H9 (cell line): ENCODE measurements at regions not wholly inside any gene's neighbourhood (a gene's known extent, or its start where the extent isn't known, plus 50 kb on each side); places are given as distances from the start of the nearest gene placed in this dataset.

Experiments used
- DNase-seq: peaks from one replicate; pipeline ENCODE4 v3.0.0-alpha.2; 2017
- H2AFZ ChIP-seq: one replicate; pipeline ENCODE4 v1.6.1; 2013; ENCODE audit warnings: mild to moderate bottlenecking, low read length, control low read depth, moderate library complexity
- H2AK5ac ChIP-seq: 2 replicates; pipeline ENCODE4 v1.6.1; 2013; ENCODE audit warnings: low read length, control low read depth, mixed read lengths; ENCODE audit not compliant: insufficient read length
- H2BK120ac ChIP-seq: one replicate; pipeline ENCODE4 v1.6.1; 2013; ENCODE audit warnings: low read depth, mild to moderate bottlenecking, low read length, control low read depth, inconsistent platforms; ENCODE audit not compliant: poor library complexity, severe bottlenecking
- H2BK12ac ChIP-seq: 2 replicates; pipeline ENCODE4 v1.6.1; 2013; ENCODE audit warnings: low read length, control low read depth, mixed read lengths, low read depth; ENCODE audit not compliant: insufficient read length
- H2BK15ac ChIP-seq: 2 replicates; pipeline ENCODE4 v1.6.1; 2013; ENCODE audit warnings: low read depth, low read length, control low read depth
- H2BK20ac ChIP-seq: one replicate; pipeline ENCODE4 v1.6.1; 2013; ENCODE audit warnings: low read depth, mild to moderate bottlenecking, low read length, control low read depth, inconsistent platforms; ENCODE audit not compliant: poor library complexity, severe bottlenecking
- H2BK5ac ChIP-seq: 2 replicates; pipeline ENCODE4 v1.6.1; 2013; ENCODE audit warnings: low read length, control low read depth, mixed read lengths; ENCODE audit not compliant: insufficient read length
- H3K14ac ChIP-seq: 2 replicates; pipeline ENCODE4 v1.6.1; 2013; ENCODE audit warnings: low read length, control low read depth; ENCODE audit not compliant: insufficient read depth
- H3K18ac ChIP-seq: 2 replicates; pipeline ENCODE4 v1.6.1; 2013; ENCODE audit warnings: low read depth, mild to moderate bottlenecking, mixed read lengths, low read length, control low read depth; ENCODE audit not compliant: insufficient read length
- H3K23ac ChIP-seq: 2 replicates; pipeline ENCODE4 v1.6.1; 2013; ENCODE audit warnings: low read length, control low read depth, mixed read lengths, low read depth; ENCODE audit not compliant: insufficient read length
- H3K23me2 ChIP-seq: 2 replicates; pipeline ENCODE4 v1.6.1; 2013; ENCODE audit warnings: low read depth, mild to moderate bottlenecking, mixed read lengths, low read length, control low read depth; ENCODE audit not compliant: insufficient read length, poor library complexity, severe bottlenecking
- H3K27ac ChIP-seq: 2 replicates; pipeline ENCODE4 v1.5.1; 2013; ENCODE audit warnings: low read length, control low read depth, mixed read lengths, low read depth; ENCODE audit not compliant: insufficient read length
- H3K27me3 ChIP-seq: 2 replicates; pipeline ENCODE4 v1.6.1; 2013; ENCODE audit warnings: low read length, control low read depth, inconsistent platforms; ENCODE audit not compliant: insufficient read depth
- H3K4ac ChIP-seq: 2 replicates; pipeline ENCODE4 v1.6.1; 2013; ENCODE audit warnings: low read depth, mild to moderate bottlenecking, control low read depth, inconsistent platforms, low read length, moderate library complexity
- H3K4me1 ChIP-seq: 2 replicates; pipeline ENCODE4 v1.6.1; 2013; ENCODE audit warnings: low read length, control low read depth, inconsistent platforms; ENCODE audit not compliant: insufficient read depth
- H3K4me2 ChIP-seq: 2 replicates; pipeline ENCODE4 v1.6.1; 2013; ENCODE audit warnings: low read length, control low read depth, mixed read lengths; ENCODE audit not compliant: insufficient read length, insufficient read depth
- H3K56ac ChIP-seq: 2 replicates; pipeline ENCODE4 v1.6.1; 2013; ENCODE audit warnings: low read depth, mild to moderate bottlenecking, mixed read lengths, low read length, control low read depth; ENCODE audit not compliant: insufficient read length
- H3K79me1 ChIP-seq: 2 replicates; pipeline ENCODE4 v1.6.1; 2013; ENCODE audit warnings: low read depth, mild to moderate bottlenecking, moderate library complexity, low read length, control low read depth, inconsistent platforms; ENCODE audit not compliant: insufficient read depth, poor library complexity, severe bottlenecking
- H3K79me2 ChIP-seq: 2 replicates; pipeline ENCODE4 v1.6.1; 2013; ENCODE audit warnings: low read length, control low read depth, inconsistent platforms; ENCODE audit not compliant: insufficient read depth
- H3K9ac ChIP-seq: 2 replicates; pipeline ENCODE4 v1.6.1; 2013; ENCODE audit warnings: low read length, control low read depth, mixed read lengths; ENCODE audit not compliant: insufficient read length; ENCODE audit errors: extremely low read depth
- H3K9me3 ChIP-seq: one replicate; pipeline ENCODE4 v1.6.1; 2013; ENCODE audit warnings: low read depth, low read length, inconsistent platforms; ENCODE audit not compliant: control insufficient read depth
- H3T11ph ChIP-seq: one replicate; pipeline ENCODE4 v1.6.1; 2013; ENCODE audit warnings: mild to moderate bottlenecking, low read length, control low read depth, inconsistent platforms
- H4K20me1 ChIP-seq: one replicate; pipeline ENCODE4 v1.6.1; 2013; ENCODE audit not compliant: control insufficient read depth, insufficient read length, insufficient read depth
- H4K5ac ChIP-seq: 2 replicates; pipeline ENCODE4 v1.6.1; 2013; ENCODE audit warnings: low read depth, mild to moderate bottlenecking, mixed read lengths, low read length, control low read depth; ENCODE audit not compliant: insufficient read length
- H4K8ac ChIP-seq: replicated peaks from 2 replicates; pipeline ENCODE4 v1.6.1; 2013; ENCODE audit warnings: low read length, control low read depth, mixed read lengths, low read depth; ENCODE audit not compliant: insufficient read length
- H4K91ac ChIP-seq: 2 replicates; pipeline ENCODE4 v1.6.1; 2013; ENCODE audit warnings: low read depth, mild to moderate bottlenecking, moderate library complexity, mixed read lengths, low read length, control low read depth; ENCODE audit not compliant: insufficient read length
- H3K27ac Mint-ChIP-seq, 3 experiments: 2 replicates in 2 of 3; 3 replicates in 1 of 3; pipeline ENCODE4 v1.8.0; 2020 to 2021; ENCODE audit warnings: mixed read lengths in 3 of 3, mild to moderate bottlenecking in 1 of 3, moderate library complexity in 1 of 3
- H3K27me3 Mint-ChIP-seq: 2 replicates; pipeline ENCODE4 v1.8.0; 2021; ENCODE audit warnings: low read depth, mild to moderate bottlenecking, moderate library complexity, mixed read lengths
- H3K36me3 Mint-ChIP-seq, 3 experiments: 2 replicates in 2 of 3; 3 replicates in 1 of 3; pipeline ENCODE4 v1.8.0; 2020 to 2021; ENCODE audit warnings: low read depth in 3 of 3, mixed read lengths in 3 of 3; ENCODE audit not compliant: insufficient read depth in 1 of 3
- H3K4me1 Mint-ChIP-seq, 2 experiments: 2 replicates each; pipeline ENCODE4 v1.8.0; 2020; ENCODE audit warnings: mixed read lengths in 2 of 2
- H3K4me3 Mint-ChIP-seq, 2 experiments: 2 replicates in 1 of 2; 3 replicates in 1 of 2; pipeline ENCODE4 v1.8.0; 2020 to 2021; ENCODE audit warnings: mild to moderate bottlenecking in 2 of 2, mixed read lengths in 2 of 2, moderate library complexity in 1 of 2
- H3K9me3 Mint-ChIP-seq, 2 experiments: 2 replicates in 1 of 2; 3 replicates in 1 of 2; pipeline ENCODE4 v1.8.0; 2020; ENCODE audit warnings: mild to moderate bottlenecking in 2 of 2, mixed read lengths in 2 of 2, moderate library complexity in 1 of 2
- CTCF ChIP-seq: fragments of 200-600 bp; sonication (generic); conservative IDR thresholded peaks from 3 replicates; pipeline ENCODE4 v1.8.0; 2021; ENCODE audit warnings: antibody characterized with exemption, mild to moderate bottlenecking
- WGBS: extraction: QIAGEN DNeasy Blood & Tissue Kit; methylation state at CpG from one replicate; pipeline ENCODE4 v1.1.7; 2013; ENCODE audit warnings: missing lambda C conversion rate, low lambda C conversion rate, mixed read lengths; ENCODE audit not compliant: insufficient read length; ENCODE audit errors: extremely low coverage; 5-methylcytosine and 5-hydroxymethylcytosine counted together

DNA sequence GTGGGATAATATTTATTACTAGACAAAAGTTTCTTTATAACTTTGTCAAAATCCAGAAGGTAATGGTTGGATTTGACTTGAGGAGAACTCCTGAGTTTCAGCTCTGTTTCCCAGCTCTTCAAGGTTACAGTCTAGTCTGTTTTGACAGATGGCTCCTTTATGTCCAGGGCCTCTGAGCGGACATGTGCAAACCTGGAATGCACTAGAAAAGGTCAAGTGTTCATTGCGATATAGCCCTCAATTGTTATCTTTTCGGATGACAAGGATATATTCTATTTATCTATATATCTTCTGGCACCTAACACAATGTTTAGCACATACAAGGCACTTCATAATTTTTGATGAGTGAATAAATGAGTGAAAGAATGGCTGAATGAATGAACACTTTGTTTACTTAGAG lies 513.2 kb upstream of the GOLIM4 start:
- no peak for DNase-seq
- Histone ChIP-seq H4K20me1 (no peaks in the 10 kb centered on the region), H2BK15ac (no peak overlapping the region), H3K9me3 (no peaks in the 10 kb centered on the region), H2BK12ac (no peak overlapping the region), H2BK120ac (no peak overlapping the region), H3K18ac (no peak overlapping the region), H3K56ac (no peak overlapping the region), H3K4ac (no peak overlapping the region), H4K91ac (no peak overlapping the region), H3K4me2 (no peak overlapping the region), H3K23me2 (no peaks in the 10 kb centered on the region), H4K5ac (no peak overlapping the region), H3K9ac (no peak overlapping the region), H3K79me2 (no peaks in the 10 kb centered on the region), H3K4me1 (peaks cover 4% of the 10 kb centered on the region; the same call in 1 of the 2 replicates), H3K14ac (no peak overlapping the region), H4K8ac (no peak overlapping the region), H2BK5ac (no peak overlapping the region), H3K27ac (no peak overlapping the region), H2AFZ (no peak overlapping the region), H3T11ph (no peak overlapping the region), H3K79me1 (no peaks in the 10 kb centered on the region), H2BK20ac (no peak overlapping the region), H2AK5ac (no peak overlapping the region), H3K23ac (no peak overlapping the region), H3K27me3 (no peaks in the 10 kb centered on the region)
- no peaks in the 10 kb centered on the region for H3K9me3 Mint-ChIP-seq
- no peaks in the 10 kb centered on the region; the same call in none of the 2 replicates for H3K27me3 Mint-ChIP-seq
- no peak overlapping the region for H3K4me3 Mint-ChIP-seq
- H3K27ac Mint-ChIP-seq: no peak overlapping the region
- H3K4me1 Mint-ChIP-seq: peaks cover 12 to 16% of the 10 kb centered on the region in 2 experiments
- no CpG with 5 or more reads among the region's 3 CpGs for WGBS
- TF ChIP-seq CTCF: no peak
- H3K36me3 Mint-ChIP-seq: peaks cover 0 to 5% (median 2%) of the 10 kb centered on the region in 3 experiments; a peak in 1 of 7 replicates
